HG03139 (cell line): ENCODE measurements at regions not wholly inside any gene's neighbourhood (a gene's known extent, or its start where the extent isn't known, plus 50 kb on each side); places are given as distances from the start of the nearest gene placed in this dataset.
A peak's percentile ranks its signal among the peaks of the same experiment; 100 is the strongest.

Experiments
- ATAC-seq: cut with Tn5 transposase; IDR thresholded peaks from one replicate; pipeline ENCODE4 v1.9.1; 2021; ENCODE audit not compliant: unreplicated experiment

- ATAC-seq: no peak
These were observed 65.4 kb upstream of the GRAMD2B start for GRCh38 chr5:126357585-126358342.

- ATAC-seq: peak; percentile 93
These were observed 64.7 kb upstream of the GRAMD2B start for GRCh38 chr5:126358525-126358924.

- no peak for ATAC-seq
These were observed 63.3 kb upstream of the GRAMD2B start for GRCh38 chr5:126359884-126360283.

- ATAC-seq: no peak
These were observed 62.7 kb upstream of the GRAMD2B start for GRCh38 chr5:126360467-126360866.

- ATAC-seq: no peak
These were observed 59.6 kb upstream of the GRAMD2B start for GRCh38 chr5:126363658-126364057.

- ATAC-seq: no peak
These were observed 58.9 kb upstream of the GRAMD2B start for GRCh38 chr5:126364206-126364902.

DNA sequence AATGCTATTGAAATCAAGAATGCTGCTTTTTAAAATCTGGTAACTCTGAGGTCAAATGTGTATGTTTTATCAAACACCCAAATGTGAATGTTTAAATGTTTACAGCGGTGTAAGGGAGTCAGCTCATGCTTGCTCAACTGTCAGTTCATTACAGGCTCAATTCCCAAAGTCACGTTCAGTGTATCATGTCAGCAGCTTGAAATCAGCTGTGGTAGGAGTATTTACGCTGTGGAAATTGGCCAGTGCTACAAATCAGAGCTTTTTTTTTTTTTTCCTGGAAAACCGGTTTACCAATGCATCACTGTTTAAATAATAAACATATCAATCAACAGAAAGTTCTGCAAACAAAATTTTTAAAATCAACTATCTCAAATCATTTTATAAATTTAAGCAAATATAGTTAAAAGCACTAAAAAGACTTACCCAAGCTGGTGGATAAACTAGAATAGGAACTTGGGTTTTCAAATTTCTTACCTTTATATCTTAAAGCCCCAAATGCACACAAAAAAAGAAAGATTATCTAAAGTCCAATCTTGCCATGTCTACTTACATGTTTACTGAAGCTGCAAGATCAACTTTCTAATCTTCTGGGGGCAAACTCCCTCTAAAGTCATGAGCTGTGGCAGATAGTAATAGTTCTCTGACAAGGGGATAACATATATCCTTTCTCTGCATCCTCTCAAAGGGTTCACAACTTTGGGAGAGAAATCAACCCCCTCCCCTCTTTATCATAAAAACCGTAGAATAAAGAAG lies 57.6 kb upstream of the GRAMD2B start:
- ATAC-seq: no peak

GRCh38 chr5:126366199-126366560 lies 57.0 kb upstream of the GRAMD2B start:
- no peak for ATAC-seq

- ATAC-seq: no peak
These were observed 54.9 kb upstream of the GRAMD2B start for GRCh38 chr5:126368239-126368812.

- ATAC-seq: no peak
These were observed 54.1 kb upstream of the GRAMD2B start for GRCh38 chr5:126369083-126369482.

- ATAC-seq: no peak
These were observed 53.0 kb upstream of the GRAMD2B start for GRCh38 chr5:126369995-126370731.

DNA sequence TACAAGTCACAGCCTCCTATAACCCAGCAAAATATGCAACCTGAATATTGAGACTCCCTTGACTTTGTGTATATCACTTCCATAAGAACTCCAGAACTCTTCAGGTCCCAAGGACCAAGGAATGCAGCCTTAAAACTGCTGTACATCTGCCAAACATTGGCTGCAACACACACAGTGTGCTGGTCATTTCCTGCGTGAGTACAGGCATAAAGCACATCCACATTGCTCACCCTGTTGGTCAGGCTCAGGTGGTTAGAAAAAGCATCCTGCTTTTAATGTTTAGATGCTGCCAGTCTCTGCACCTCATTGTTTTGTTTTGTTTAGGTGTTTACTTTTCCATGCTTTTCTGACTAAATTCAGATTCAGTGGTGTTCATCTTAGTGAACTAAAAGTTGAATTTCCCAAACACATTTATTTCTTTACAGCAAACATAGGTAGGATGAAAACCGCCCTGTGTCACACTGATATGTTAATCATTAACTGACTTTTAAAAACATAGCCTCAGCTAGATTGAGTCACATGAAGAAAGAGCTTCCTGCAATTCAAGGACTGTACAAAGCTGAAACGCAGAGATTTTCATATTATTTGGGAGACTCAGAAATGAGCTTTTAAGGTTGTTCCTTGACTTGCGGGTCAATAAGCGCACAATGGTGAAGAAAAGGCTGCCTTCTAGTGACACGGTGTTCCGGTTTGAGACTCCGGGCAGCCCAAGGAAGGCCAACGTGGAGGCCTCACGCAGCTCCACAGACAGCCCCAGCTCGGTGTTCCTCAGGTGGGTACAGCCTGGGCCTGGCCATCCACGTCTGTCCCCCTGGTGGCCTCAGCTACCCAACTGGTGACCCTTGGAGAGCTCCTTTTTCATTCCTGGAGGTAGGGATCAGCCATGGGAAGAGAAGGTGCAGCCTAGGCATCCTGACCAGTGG lies 52.2 kb upstream of the GRAMD2B start:
- ATAC-seq: no peak

GRCh38 chr5:126373375-126374108 lies 49.7 kb upstream of the GRAMD2B start:
- no peak for ATAC-seq
